ENCODE measurements at regions not wholly inside any gene's neighbourhood (a gene's known extent, or its start where the extent isn't known, plus 50 kb on each side); places are given as distances from the start of the nearest gene placed in this dataset.
"Not testable (repeated sequence)": the region's sequence is repeated elsewhere in the genome, so short reads cannot be mapped to it uniquely, and the experiment has no call there.

- no peak for DNase-seq (ENCODE audit: low spot score)
These were observed 122.0 kb upstream of the CARMIL1 start for GRCh38 chr6:25157183-25157582.

- DNase-seq (ENCODE audit: low spot score) = no peak
These were observed 121.3 kb upstream of the CARMIL1 start for GRCh38 chr6:25157842-25158241.

- not testable (repeated sequence) for DNase-seq (ENCODE audit: low spot score)
These were observed 119.0 kb upstream of the CARMIL1 start for GRCh38 chr6:25160134-25160533.

GRCh38 chr6:25165177-25165576, 114.0 kb upstream of the CARMIL1 start:
- no peak for DNase-seq (ENCODE audit: low spot score)

- DNase-seq (ENCODE audit: low spot score) = no peak
These were observed 113.4 kb upstream of the CARMIL1 start for GRCh38 chr6:25165800-25166199.

GRCh38 chr6:25166955-25167748, 112.0 kb upstream of the CARMIL1 start:
- no peak for DNase-seq (ENCODE audit: low spot score)

- DNase-seq (ENCODE audit: low spot score) = no peak
These were observed 111.2 kb upstream of the CARMIL1 start for GRCh38 chr6:25167961-25168360.

GRCh38 chr6:25168637-25169036, 110.5 kb upstream of the CARMIL1 start:
- no peak for DNase-seq (ENCODE audit: low spot score)

GRCh38 chr6:25169553-25169952, 109.6 kb upstream of the CARMIL1 start:
- DNase-seq (ENCODE audit: low spot score) = no peak

- DNase-seq (ENCODE audit: low spot score) = no peak
These were observed 109.2 kb upstream of the CARMIL1 start for GRCh38 chr6:25169961-25170360.

GRCh38 chr6:25170640-25171039, 108.5 kb upstream of the CARMIL1 start:
- DNase-seq (ENCODE audit: low spot score) = no peak

GRCh38 chr6:25171301-25171700, 107.9 kb upstream of the CARMIL1 start:
- DNase-seq (ENCODE audit: low spot score) = no peak

GRCh38 chr6:25172819-25173218, 106.4 kb upstream of the CARMIL1 start:
- DNase-seq (ENCODE audit: low spot score) = no peak

GRCh38 chr6:25173246-25173645, 105.9 kb upstream of the CARMIL1 start:
- no peak for DNase-seq (ENCODE audit: low spot score)

GRCh38 chr6:25173951-25174474, 105.2 kb upstream of the CARMIL1 start:
- DNase-seq (ENCODE audit: low spot score) = no peak

- no peak for DNase-seq (ENCODE audit: low spot score)
These were observed 104.5 kb upstream of the CARMIL1 start for GRCh38 chr6:25174678-25175077.

- no peak for DNase-seq (ENCODE audit: low spot score)
These were observed 104.0 kb upstream of the CARMIL1 start for GRCh38 chr6:25175196-25175595.

GRCh38 chr6:25175681-25176080, 103.5 kb upstream of the CARMIL1 start:
- DNase-seq (ENCODE audit: low spot score) = no peak

- no peak for DNase-seq (ENCODE audit: low spot score)
These were observed 102.7 kb upstream of the CARMIL1 start for GRCh38 chr6:25176466-25176865.

- DNase-seq (ENCODE audit: low spot score) = no peak
These were observed 101.6 kb upstream of the CARMIL1 start for GRCh38 chr6:25177500-25178028.

- no peak for DNase-seq (ENCODE audit: low spot score)
These were observed 100.7 kb upstream of the CARMIL1 start for GRCh38 chr6:25178336-25179035.

- no peak for DNase-seq (ENCODE audit: low spot score)
These were observed 100.0 kb upstream of the CARMIL1 start for GRCh38 chr6:25179051-25179778.
